ENCODE measurements at regions not wholly inside any gene's neighbourhood (a gene's known extent, or its start where the extent isn't known, plus 50 kb on each side); places are given as distances from the start of the nearest gene placed in this dataset.

- no peak for DNase-seq (ENCODE audit: low read depth, low spot score)
- no peaks in the 10 kb centered on the region for H3K9me3 ChIP-seq (ENCODE audit: control insufficient read depth, insufficient read depth, low read length)
- H3K36me3 ChIP-seq (ENCODE audit: control insufficient read depth, insufficient read depth, low read length) = no peaks in the 10 kb centered on the region
- H3K27me3 ChIP-seq (ENCODE audit: control insufficient read depth, insufficient read depth, low read length) = no peaks in the 10 kb centered on the region
- H3K4me3 ChIP-seq (ENCODE audit: low read length) = no peak overlapping the region
- no peaks in the 10 kb centered on the region for H3K4me1 ChIP-seq (ENCODE audit: control insufficient read depth, insufficient read depth, low read length)
- no CpG with 5 or more reads among the region's 4 CpGs for WGBS (ENCODE audit: insufficient coverage, insufficient read length)
- H3K27ac ChIP-seq (ENCODE audit: low read length) = no peak overlapping the region
These were observed 1079.9 kb upstream of the CDH6 start for GRCh38 chr5:30113542-30113941.

GRCh38 chr5:30112867-30113266 lies 1080.6 kb upstream of the CDH6 start:
- WGBS (ENCODE audit: insufficient coverage, insufficient read length) = no CpG with 5 or more reads among the region's 2 CpGs
- Histone ChIP-seq H3K4me3 (ENCODE audit: low read length) (no peak overlapping the region), H3K27ac (ENCODE audit: low read length) (no peak overlapping the region), H3K9me3 (ENCODE audit: control insufficient read depth, insufficient read depth, low read length) (no peaks in the 10 kb centered on the region), H3K27me3 (ENCODE audit: control insufficient read depth, insufficient read depth, low read length) (no peaks in the 10 kb centered on the region), H3K36me3 (ENCODE audit: control insufficient read depth, insufficient read depth, low read length) (no peaks in the 10 kb centered on the region), H3K4me1 (ENCODE audit: control insufficient read depth, insufficient read depth, low read length) (no peaks in the 10 kb centered on the region)
- no peak for DNase-seq (ENCODE audit: low read depth, low spot score)

- Histone ChIP-seq H3K9me3 (ENCODE audit: control insufficient read depth, insufficient read depth, low read length) (no peaks in the 10 kb centered on the region), H3K4me1 (ENCODE audit: control insufficient read depth, insufficient read depth, low read length) (no peaks in the 10 kb centered on the region), H3K4me3 (ENCODE audit: low read length) (no peak overlapping the region), H3K27ac (ENCODE audit: low read length) (no peak overlapping the region), H3K27me3 (ENCODE audit: control insufficient read depth, insufficient read depth, low read length) (no peaks in the 10 kb centered on the region), H3K36me3 (ENCODE audit: control insufficient read depth, insufficient read depth, low read length) (no peaks in the 10 kb centered on the region)
- no CpG with 5 or more reads among the region's 2 CpGs for WGBS (ENCODE audit: insufficient coverage, insufficient read length)
- no peak for DNase-seq (ENCODE audit: low read depth, low spot score)
These were observed 1085.4 kb upstream of the CDH6 start for GRCh38 chr5:30108051-30108450.

GRCh38 chr5:30106596-30106995 lies 1086.9 kb upstream of the CDH6 start:
- Histone ChIP-seq H3K27ac (ENCODE audit: low read length) (no peak overlapping the region), H3K4me3 (ENCODE audit: low read length) (no peak overlapping the region), H3K36me3 (ENCODE audit: control insufficient read depth, insufficient read depth, low read length) (no peaks in the 10 kb centered on the region), H3K9me3 (ENCODE audit: control insufficient read depth, insufficient read depth, low read length) (no peaks in the 10 kb centered on the region), H3K4me1 (ENCODE audit: control insufficient read depth, insufficient read depth, low read length) (no peaks in the 10 kb centered on the region), H3K27me3 (ENCODE audit: control insufficient read depth, insufficient read depth, low read length) (no peaks in the 10 kb centered on the region)
- DNase-seq (ENCODE audit: low read depth, low spot score) = no peak
- WGBS (ENCODE audit: insufficient coverage, insufficient read length) = no CpG with 5 or more reads among the region's 13 CpGs

GRCh38 chr5:30104872-30105596 lies 1088.5 kb upstream of the CDH6 start:
- no peaks in the 10 kb centered on the region for H3K9me3 ChIP-seq (ENCODE audit: control insufficient read depth, insufficient read depth, low read length)
- H3K27me3 ChIP-seq (ENCODE audit: control insufficient read depth, insufficient read depth, low read length) = no peaks in the 10 kb centered on the region
- no peak overlapping the region for H3K4me3 ChIP-seq (ENCODE audit: low read length)
- H3K36me3 ChIP-seq (ENCODE audit: control insufficient read depth, insufficient read depth, low read length) = no peaks in the 10 kb centered on the region
- H3K27ac ChIP-seq (ENCODE audit: low read length) = no peak overlapping the region
- H3K4me1 ChIP-seq (ENCODE audit: control insufficient read depth, insufficient read depth, low read length) = no peaks in the 10 kb centered on the region; the same call in 1 of the 2 replicates
- no peak for DNase-seq (ENCODE audit: low read depth, low spot score)

DNA sequence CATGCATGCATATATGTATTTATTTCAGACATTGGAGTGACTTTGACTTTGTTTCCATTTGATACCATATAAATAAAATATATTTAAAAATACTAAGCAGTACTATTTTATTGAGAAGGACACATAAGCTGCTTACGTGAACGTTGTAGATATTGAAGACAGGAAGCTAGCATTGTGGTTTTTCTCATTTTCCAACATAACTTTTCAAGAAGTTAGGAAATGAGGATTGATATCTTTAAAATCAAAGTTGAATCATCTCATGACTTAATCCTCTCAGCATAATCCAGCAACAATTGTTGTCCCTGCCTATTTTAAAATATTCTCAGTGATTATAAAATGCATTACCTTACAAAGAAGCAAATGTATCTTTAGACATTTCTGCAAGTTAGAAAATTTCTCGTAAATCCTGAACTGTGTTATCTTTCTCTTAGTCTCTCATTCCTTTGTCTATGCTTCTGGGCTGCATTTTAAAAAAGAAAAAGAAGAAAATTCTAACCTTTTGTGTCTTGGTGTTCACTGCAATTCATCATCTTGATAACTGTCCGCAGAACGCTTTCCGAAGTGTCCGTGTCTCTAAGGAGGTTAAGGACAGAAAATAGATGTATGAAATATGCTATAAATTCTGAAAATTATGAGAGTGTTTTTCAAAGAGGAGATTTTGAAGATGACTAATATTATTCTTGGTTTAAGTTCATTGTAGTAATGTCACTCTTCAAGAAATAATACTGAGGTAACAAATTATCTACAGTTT lies 1089.9 kb upstream of the CDH6 start:
- Histone ChIP-seq H3K27ac (ENCODE audit: low read length) (no peak overlapping the region), H3K9me3 (ENCODE audit: control insufficient read depth, insufficient read depth, low read length) (no peaks in the 10 kb centered on the region), H3K4me1 (ENCODE audit: control insufficient read depth, insufficient read depth, low read length) (peaks cover 1% of the 10 kb centered on the region; the same call in 1 of the 2 replicates), H3K4me3 (ENCODE audit: low read length) (no peak overlapping the region), H3K36me3 (ENCODE audit: control insufficient read depth, insufficient read depth, low read length) (no peaks in the 10 kb centered on the region), H3K27me3 (ENCODE audit: control insufficient read depth, insufficient read depth, low read length) (no peaks in the 10 kb centered on the region)
- no CpG with 5 or more reads among the region's 7 CpGs for WGBS (ENCODE audit: insufficient coverage, insufficient read length)
- no peak for DNase-seq (ENCODE audit: low read depth, low spot score)

DNA sequence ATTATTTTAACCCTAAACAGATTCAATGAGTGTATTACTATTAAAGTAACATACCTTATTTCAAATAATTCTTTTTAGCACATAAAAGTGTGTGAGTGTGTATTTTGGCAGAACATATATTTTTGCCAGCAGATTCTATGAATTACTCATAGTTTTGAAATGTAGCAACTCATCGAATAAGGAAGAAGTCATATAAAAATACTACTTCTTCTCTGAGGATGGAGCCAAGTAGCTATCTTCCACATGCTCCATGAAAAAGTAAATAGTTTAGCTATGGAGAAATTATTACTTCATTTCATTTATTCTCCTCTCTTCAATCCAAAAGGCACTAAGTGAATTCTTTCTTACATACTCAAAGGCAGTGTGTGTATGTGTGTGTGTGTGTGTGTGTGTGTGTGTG lies 1090.4 kb upstream of the CDH6 start:
- Histone ChIP-seq H3K4me3 (ENCODE audit: low read length) (no peak overlapping the region), H3K9me3 (ENCODE audit: control insufficient read depth, insufficient read depth, low read length) (no peaks in the 10 kb centered on the region), H3K27me3 (ENCODE audit: control insufficient read depth, insufficient read depth, low read length) (no peaks in the 10 kb centered on the region), H3K4me1 (ENCODE audit: control insufficient read depth, insufficient read depth, low read length) (peaks cover 1% of the 10 kb centered on the region; the same call in 1 of the 2 replicates), H3K36me3 (ENCODE audit: control insufficient read depth, insufficient read depth, low read length) (no peaks in the 10 kb centered on the region), H3K27ac (ENCODE audit: low read length) (no peak overlapping the region)
- no peak for DNase-seq (ENCODE audit: low read depth, low spot score)
- WGBS (ENCODE audit: insufficient coverage, insufficient read length) = no CpG with 5 or more reads among the region's 1 CpG

DNA sequence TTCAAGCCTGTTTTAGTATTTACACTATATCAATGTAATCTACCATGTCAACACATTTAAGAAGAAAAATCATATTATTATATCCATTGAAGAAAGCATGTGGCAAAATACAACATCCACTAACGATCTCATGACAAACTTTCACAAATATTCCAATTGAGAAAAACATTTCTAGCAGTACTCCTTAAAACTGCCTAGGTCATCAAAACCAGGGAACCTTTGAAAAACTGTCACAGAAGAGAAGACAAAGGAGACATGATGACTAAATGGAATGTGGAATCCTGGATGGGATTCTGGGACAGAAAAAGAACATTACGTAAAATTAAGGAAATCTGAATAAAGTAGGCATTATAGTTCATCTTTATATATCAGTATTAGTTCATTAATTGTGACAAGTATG lies 1091.3 kb upstream of the CDH6 start:
- Histone ChIP-seq H3K27ac (ENCODE audit: low read length) (no peak overlapping the region), H3K36me3 (ENCODE audit: control insufficient read depth, insufficient read depth, low read length) (no peaks in the 10 kb centered on the region), H3K4me1 (ENCODE audit: control insufficient read depth, insufficient read depth, low read length) (peaks cover 1% of the 10 kb centered on the region; the same call in 1 of the 2 replicates), H3K27me3 (ENCODE audit: control insufficient read depth, insufficient read depth, low read length) (no peaks in the 10 kb centered on the region), H3K9me3 (ENCODE audit: control insufficient read depth, insufficient read depth, low read length) (no peaks in the 10 kb centered on the region), H3K4me3 (ENCODE audit: low read length) (no peak overlapping the region)
- no CpG with 5 or more reads among the region's 2 CpGs for WGBS (ENCODE audit: insufficient coverage, insufficient read length)
- DNase-seq (ENCODE audit: low read depth, low spot score) = no peak

DNA sequence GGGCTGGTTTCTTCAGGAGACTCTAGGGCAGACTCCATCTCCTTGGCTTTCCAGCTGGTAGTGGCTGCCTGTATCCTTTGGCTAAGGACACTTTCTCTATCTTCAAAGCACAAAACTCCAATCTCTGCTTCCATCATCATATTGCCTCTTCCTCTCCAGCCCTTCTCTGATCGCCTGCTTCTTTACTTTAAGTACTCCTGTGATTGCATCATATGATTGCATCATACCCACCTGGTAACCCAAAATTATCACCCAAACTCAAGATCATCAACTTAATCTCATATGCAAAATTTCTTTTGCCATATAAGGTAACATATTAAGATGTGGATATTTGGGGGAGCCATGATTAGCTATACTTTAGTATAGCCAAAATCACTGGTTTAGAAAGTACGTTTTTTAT lies 1092.6 kb upstream of the CDH6 start:
- Histone ChIP-seq H3K36me3 (ENCODE audit: control insufficient read depth, insufficient read depth, low read length) (no peaks in the 10 kb centered on the region), H3K27ac (ENCODE audit: low read length) (no peak overlapping the region), H3K4me3 (ENCODE audit: low read length) (no peak overlapping the region), H3K27me3 (ENCODE audit: control insufficient read depth, insufficient read depth, low read length) (no peaks in the 10 kb centered on the region), H3K4me1 (ENCODE audit: control insufficient read depth, insufficient read depth, low read length) (peaks cover 1% of the 10 kb centered on the region; the same call in 1 of the 2 replicates), H3K9me3 (ENCODE audit: control insufficient read depth, insufficient read depth, low read length) (no peaks in the 10 kb centered on the region)
- WGBS (ENCODE audit: insufficient coverage, insufficient read length) = no CpG with 5 or more reads among the region's 2 CpGs
- no peak for DNase-seq (ENCODE audit: low read depth, low spot score)

GRCh38 chr5:30100148-30100713 lies 1093.3 kb upstream of the CDH6 start:
- Histone ChIP-seq H3K4me3 (ENCODE audit: low read length) (no peak overlapping the region), H3K4me1 (ENCODE audit: control insufficient read depth, insufficient read depth, low read length) (peaks cover 1% of the 10 kb centered on the region; the same call in 1 of the 2 replicates), H3K36me3 (ENCODE audit: control insufficient read depth, insufficient read depth, low read length) (no peaks in the 10 kb centered on the region), H3K27ac (ENCODE audit: low read length) (no peak overlapping the region), H3K27me3 (ENCODE audit: control insufficient read depth, insufficient read depth, low read length) (no peaks in the 10 kb centered on the region), H3K9me3 (ENCODE audit: control insufficient read depth, insufficient read depth, low read length) (no peaks in the 10 kb centered on the region)
- DNase-seq (ENCODE audit: low read depth, low spot score) = no peak
- no CpG with 5 or more reads among the region's 5 CpGs for WGBS (ENCODE audit: insufficient coverage, insufficient read length)

Data from iPS DF 6.9 (cell line).